ENCODE measurements at regions not wholly inside any gene's neighbourhood (a gene's known extent, or its start where the extent isn't known, plus 50 kb on each side); places are given as distances from the start of the nearest gene placed in this dataset.
A peak's percentile ranks its signal among the peaks of the same experiment; 100 is the strongest.

GRCh38 chr12:111268738-111269572, 99.9 kb downstream of the PHETA1 start:
- Mint-ChIP-seq H3K4me1 (no peaks in the 10 kb centered on the region; the same call in 2 of the 3 replicates), H3K4me3 (no peak overlapping the region), H3K36me3 (ENCODE audit: low read depth) (no peaks in the 10 kb centered on the region), H3K9me3 (no peaks in the 10 kb centered on the region), H3K27ac (no peak overlapping the region), H3K27me3 (ENCODE audit: insufficient read depth, low read depth, poor library complexity) (peaks cover 3% of the 10 kb centered on the region)
- no peaks in the 10 kb centered on the region for H3K4me1 ChIP-seq (ENCODE audit: insufficient read depth)
- TF ChIP-seq EZH2phosphoT487 (IDR thresholded peaks at IDR 0.05; ENCODE audit: unreplicated experiment) (no peak), STAT1 (IDR thresholded peaks at IDR 0.05; ENCODE audit: unreplicated experiment) (no peak), REST (IDR thresholded peaks at IDR 0.05; ENCODE audit: unreplicated experiment) (no peak), NANOG (IDR thresholded peaks at IDR 0.05; ENCODE audit: borderline replicate concordance) (no peak), EZH2 (IDR thresholded peaks at IDR 0.05; ENCODE audit: low read depth, unreplicated experiment) (no peak), ZNF114 (CRISPR knock-in tag; IDR thresholded peaks at IDR 0.05) (no peak), ZNF462 (CRISPR knock-in tag; IDR thresholded peaks at IDR 0.05) (no peak), CTCF (conservative IDR thresholded peaks at IDR 0.05; ENCODE audit: low read depth in 2 of 2) (peak; percentile 85 to 91)
- no peak overlapping the region for H3K27ac ChIP-seq (ENCODE audit: low read depth)
- peak; percentile 71 for DNase-seq (ENCODE audit: low spot score)
- H4K20me1 ChIP-seq (replicated peaks; ENCODE audit: insufficient read depth): no peaks in the 10 kb centered on the region; the same call in 1 of the 2 replicates
- peak; percentile 68 for ATAC-seq
- no peaks in the 10 kb centered on the region for H3K27me3 ChIP-seq (ENCODE audit: insufficient read depth)
- H3K36me3 ChIP-seq (ENCODE audit: insufficient read depth): no peaks in the 10 kb centered on the region
- no peaks in the 10 kb centered on the region for H3K79me2 ChIP-seq (replicated peaks; ENCODE audit: insufficient read depth)
- no peak overlapping the region for H2AFZ ChIP-seq
- no peak overlapping the region for H3K4me3 ChIP-seq
- H3F3A ChIP-seq (replicated peaks; ENCODE audit: low read depth): no peaks in the 10 kb centered on the region
- no peak overlapping the region for H3K4me2 ChIP-seq
- H3K9me2 ChIP-seq (ENCODE audit: insufficient read depth): no peaks in the 10 kb centered on the region
